Choroid plexus epithelial cell (primary cell): ENCODE measurements at regions not wholly inside any gene's neighbourhood (a gene's known extent, or its start where the extent isn't known, plus 50 kb on each side); places are given as distances from the start of the nearest gene placed in this dataset.

ENCODE experiments used
- DNase-seq: peaks from one replicate; pipeline ENCODE4 v3.0.0-alpha.2; 2010; ENCODE audit warnings: low read depth
- H3K4me3 ChIP-seq: 2 replicates; pipeline ENCODE4 v1.5.1; 2011; ENCODE audit warnings: low read depth, mild to moderate bottlenecking, control low read depth, low read length, moderate library complexity
- CTCF ChIP-seq: conservative IDR thresholded peaks from 2 replicates; pipeline ENCODE4 v1.5.1; 2011; ENCODE audit warnings: low read depth, mild to moderate bottlenecking, control low read depth, inconsistent platforms, low read length, moderate library complexity

DNA sequence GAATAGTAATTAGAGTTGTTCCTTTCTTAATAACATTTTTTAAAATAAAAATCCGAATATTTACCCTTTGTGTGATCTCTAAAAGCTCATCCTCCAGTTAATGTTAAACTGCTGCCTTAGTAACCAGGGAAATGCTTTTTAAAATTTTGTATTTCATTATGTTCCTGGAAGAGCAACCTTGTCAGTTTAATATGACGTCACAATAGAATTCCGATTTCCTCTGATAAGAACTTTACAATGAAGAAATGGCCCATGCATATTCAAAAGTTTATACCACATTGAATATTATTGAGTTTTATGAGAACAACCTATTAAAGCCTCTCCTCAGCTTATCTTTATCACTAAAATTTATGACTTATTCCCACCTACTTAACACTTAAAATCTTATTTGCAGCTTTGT lies 1566.6 kb downstream of the EFNB2 start:
- H3K4me3 ChIP-seq: no peak overlapping the region
- DNase-seq: no peak
- no peak for TF ChIP-seq CTCF

GRCh38 chr13:104967836-104968630 lies 1567.4 kb downstream of the EFNB2 start:
- DNase-seq: no peak
- H3K4me3 ChIP-seq: no peak overlapping the region
- TF ChIP-seq CTCF: no peak

DNA sequence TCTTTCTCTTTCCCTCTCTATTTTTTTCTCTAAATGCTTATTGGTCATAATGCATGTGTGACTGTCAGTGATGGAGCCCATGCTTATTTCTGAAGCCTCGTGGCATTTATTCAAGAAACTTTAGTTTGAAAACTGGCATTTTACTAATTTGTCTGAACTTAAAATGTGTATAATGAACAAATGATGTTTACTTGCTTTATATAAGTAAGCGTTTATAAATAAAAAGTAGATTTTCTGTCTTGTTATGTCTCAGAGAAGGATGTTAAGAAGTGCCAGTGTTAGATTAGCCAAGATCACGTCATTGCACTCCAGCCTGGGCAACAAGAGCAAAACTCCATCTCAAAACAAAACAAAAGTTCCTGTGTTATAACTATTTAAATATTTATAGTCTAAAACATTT lies 1568.1 kb downstream of the EFNB2 start:
- DNase-seq: no peak
- TF ChIP-seq CTCF: no peak
- H3K4me3 ChIP-seq: no peak overlapping the region

GRCh38 chr13:104962411-104962810 lies 1573.1 kb downstream of the EFNB2 start:
- DNase-seq: no peak
- no peak for TF ChIP-seq CTCF
- H3K4me3 ChIP-seq: no peak overlapping the region

DNA sequence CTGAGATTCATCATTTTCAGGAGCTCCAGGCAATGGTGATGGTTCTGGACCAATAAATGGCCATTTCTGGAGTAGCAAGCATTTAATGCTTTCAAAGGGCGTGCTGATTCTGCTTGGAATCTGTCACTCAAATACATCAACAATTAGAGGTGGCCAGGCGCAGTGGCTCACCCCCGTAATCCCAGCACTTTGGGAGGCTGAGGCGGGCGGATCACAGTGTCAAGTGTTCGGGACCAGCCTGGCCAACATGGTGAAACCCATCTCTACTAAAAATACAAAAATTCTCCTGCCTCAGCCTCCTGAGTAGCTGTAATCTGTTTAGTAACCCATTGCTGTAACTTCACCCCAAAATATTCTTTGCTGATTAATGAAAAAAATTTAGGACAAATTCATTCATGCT lies 1574.2 kb downstream of the EFNB2 start:
- no peak overlapping the region for H3K4me3 ChIP-seq
- TF ChIP-seq CTCF: no peak
- DNase-seq: no peak

DNA sequence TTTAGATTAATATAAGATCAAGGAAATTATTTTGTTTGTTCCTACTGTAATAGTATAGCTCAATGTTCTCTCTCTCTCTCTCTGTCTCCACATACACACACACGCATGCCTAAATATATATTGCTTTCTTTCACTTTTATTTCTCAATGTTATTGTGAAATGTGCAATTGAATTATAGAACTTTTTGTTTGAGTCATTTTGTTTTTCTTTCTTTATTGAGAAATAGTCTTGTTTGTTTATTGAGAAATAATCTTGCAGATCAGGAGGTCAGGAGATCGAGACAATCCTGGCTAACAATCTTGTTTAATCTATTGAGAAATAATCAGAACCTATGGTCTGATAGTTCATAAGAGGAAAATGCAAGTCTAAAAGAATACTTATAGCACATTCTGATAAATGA lies 1581.3 kb downstream of the EFNB2 start:
- no peak overlapping the region for H3K4me3 ChIP-seq
- peak; percentile 66 for DNase-seq
- TF ChIP-seq CTCF: no peak

- DNase-seq: peak; percentile 65
- no peak overlapping the region for H3K4me3 ChIP-seq
- TF ChIP-seq CTCF: no peak
Observed at GRCh38 chr13:104953588-104953987, 1581.9 kb downstream of the EFNB2 start.
